ENCODE measurements at regions not wholly inside any gene's neighbourhood (a gene's known extent, or its start where the extent isn't known, plus 50 kb on each side); places are given as distances from the start of the nearest gene placed in this dataset.

GRCh38 chr4:104726002-104726401, 231.3 kb upstream of the CXXC4 start:
- TF ChIP-seq CTCF (IDR thresholded peaks at IDR 0.05 in 8 of 11, conservative IDR thresholded peaks at IDR 0.05 in 3 of 11) (no peak), POLR2AphosphoS5 (IDR thresholded peaks at IDR 0.05) (no peak), POLR2A (IDR thresholded peaks at IDR 0.05) (no peak)
